ENCODE measurements at regions not wholly inside any gene's neighbourhood (a gene's known extent, or its start where the extent isn't known, plus 50 kb on each side); places are given as distances from the start of the nearest gene placed in this dataset.

- Histone ChIP-seq H3K27ac (ENCODE audit: low read depth in 2 of 2, low read length in 2 of 2) (no peak overlapping the region), H3K9ac (ENCODE audit: low read depth in 1 of 2, low read length in 2 of 2) (no peak overlapping the region), H3K27me3 (ENCODE audit: control insufficient read depth in 2 of 2, insufficient read depth in 2 of 2, low read length in 2 of 2) (no peaks in the 10 kb centered on the region), H3K36me3 (ENCODE audit: control insufficient read depth in 2 of 2, insufficient read depth in 2 of 2, low read length in 2 of 2) (no peaks in the 10 kb centered on the region), H3K4me1 (ENCODE audit: control insufficient read depth in 2 of 2, insufficient read depth in 2 of 2, low read length in 2 of 2) (no peaks in the 10 kb centered on the region), H3K4me3 (ENCODE audit: low read length in 2 of 2) (no peak overlapping the region), H3K9me3 (ENCODE audit: control insufficient read depth in 2 of 2, low read length in 2 of 2) (no peaks in the 10 kb centered on the region)
Observed at GRCh38 chr11:87851827-87852226, 323.4 kb downstream of the RAB38 start.

DNA sequence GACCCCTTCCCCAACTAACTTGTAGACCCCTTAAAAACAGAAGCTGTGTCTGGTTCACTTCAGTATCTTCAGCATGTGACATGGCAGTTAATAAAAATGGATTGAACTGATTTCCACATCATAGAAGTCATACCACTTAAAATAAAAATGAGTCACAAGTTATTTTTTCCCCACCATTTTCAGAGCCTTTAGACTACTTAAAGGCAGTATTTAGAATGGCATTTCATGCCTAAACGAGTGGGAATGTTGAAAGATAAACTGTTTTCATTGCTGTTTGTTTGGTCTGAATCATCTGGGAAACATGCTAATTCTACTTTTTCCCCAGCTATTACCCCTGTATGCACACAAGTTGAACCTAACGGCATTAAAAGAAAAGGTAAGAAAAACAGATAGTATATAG, 324.0 kb downstream of the RAB38 start:
- H3K27ac ChIP-seq (ENCODE audit: low read depth in 2 of 2, low read length in 2 of 2), result no peak overlapping the region

DNA sequence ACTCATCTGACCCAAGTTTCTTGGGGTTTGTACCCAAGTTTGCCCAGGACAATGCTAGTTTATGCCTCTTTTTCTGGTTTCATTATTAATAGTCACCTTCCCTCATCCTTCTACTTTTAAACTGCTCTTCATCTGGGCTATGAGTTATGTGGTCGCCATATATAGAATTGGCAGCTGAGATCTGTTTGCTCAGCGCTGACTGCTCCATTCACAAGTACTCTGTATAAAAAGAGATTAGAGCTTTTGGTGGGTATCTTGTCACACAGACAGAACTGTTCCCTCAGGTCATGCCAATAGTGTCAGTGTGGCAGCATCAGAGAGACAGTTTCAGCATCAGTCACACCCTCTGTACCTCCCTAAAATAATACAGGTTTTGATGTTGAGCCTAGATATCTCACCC, 326.0 kb downstream of the RAB38 start:
- no peak overlapping the region for H3K27ac ChIP-seq (ENCODE audit: low read depth in 2 of 2, low read length in 2 of 2)
- no peaks in the 10 kb centered on the region for H3K4me1 ChIP-seq (ENCODE audit: control insufficient read depth in 2 of 2, insufficient read depth in 2 of 2, low read length in 2 of 2)
- H3K9ac ChIP-seq (ENCODE audit: low read depth in 1 of 2, low read length in 2 of 2), result no peak overlapping the region
- H3K36me3 ChIP-seq (ENCODE audit: control insufficient read depth in 2 of 2, insufficient read depth in 2 of 2, low read length in 2 of 2), result no peaks in the 10 kb centered on the region
- no peak overlapping the region for H3K4me3 ChIP-seq (ENCODE audit: low read length in 2 of 2)
- no peaks in the 10 kb centered on the region for H3K9me3 ChIP-seq (ENCODE audit: control insufficient read depth in 2 of 2, low read length in 2 of 2)
- no peaks in the 10 kb centered on the region for H3K27me3 ChIP-seq (ENCODE audit: control insufficient read depth in 2 of 2, insufficient read depth in 2 of 2, low read length in 2 of 2)

More for the DNA sequence above, 324.0 kb downstream of the RAB38 start:
- Histone ChIP-seq H3K9ac (ENCODE audit: low read depth in 1 of 2, low read length in 2 of 2) (no peak overlapping the region), H3K4me1 (ENCODE audit: control insufficient read depth in 2 of 2, insufficient read depth in 2 of 2, low read length in 2 of 2) (no peaks in the 10 kb centered on the region), H3K27me3 (ENCODE audit: control insufficient read depth in 2 of 2, insufficient read depth in 2 of 2, low read length in 2 of 2) (no peaks in the 10 kb centered on the region), H3K9me3 (ENCODE audit: control insufficient read depth in 2 of 2, low read length in 2 of 2) (no peaks in the 10 kb centered on the region), H3K4me3 (ENCODE audit: low read length in 2 of 2) (no peak overlapping the region), H3K36me3 (ENCODE audit: control insufficient read depth in 2 of 2, insufficient read depth in 2 of 2, low read length in 2 of 2) (no peaks in the 10 kb centered on the region)

DNA sequence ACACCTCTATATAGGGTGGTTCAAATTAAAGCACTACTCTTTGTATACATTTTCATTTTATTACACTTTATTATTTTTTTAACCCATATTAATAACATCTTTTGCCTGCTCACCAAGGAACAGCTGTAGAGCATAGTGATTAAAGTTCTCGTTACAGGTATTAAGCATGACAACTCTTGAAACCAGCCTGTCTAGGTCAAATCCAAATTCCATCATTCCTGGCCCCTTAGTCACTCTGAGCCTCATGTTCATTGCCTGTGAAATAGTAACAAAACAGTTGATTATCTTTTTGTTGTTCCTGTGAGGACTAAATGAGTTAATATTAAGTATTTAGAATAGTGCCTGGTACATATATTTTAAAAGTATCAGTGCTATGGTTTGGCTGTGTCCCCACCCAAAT, 334.5 kb downstream of the RAB38 start:
- Histone ChIP-seq H3K4me1 (ENCODE audit: control insufficient read depth in 2 of 2, insufficient read depth in 2 of 2, low read length in 2 of 2) (no peaks in the 10 kb centered on the region), H3K27ac (ENCODE audit: low read depth in 2 of 2, low read length in 2 of 2) (no peak overlapping the region), H3K36me3 (ENCODE audit: control insufficient read depth in 2 of 2, insufficient read depth in 2 of 2, low read length in 2 of 2) (no peaks in the 10 kb centered on the region), H3K27me3 (ENCODE audit: control insufficient read depth in 2 of 2, insufficient read depth in 2 of 2, low read length in 2 of 2) (no peaks in the 10 kb centered on the region), H3K9ac (ENCODE audit: low read depth in 1 of 2, low read length in 2 of 2) (no peak overlapping the region), H3K9me3 (ENCODE audit: control insufficient read depth in 2 of 2, low read length in 2 of 2) (no peaks in the 10 kb centered on the region), H3K4me3 (ENCODE audit: low read length in 2 of 2) (no peak overlapping the region)

DNA sequence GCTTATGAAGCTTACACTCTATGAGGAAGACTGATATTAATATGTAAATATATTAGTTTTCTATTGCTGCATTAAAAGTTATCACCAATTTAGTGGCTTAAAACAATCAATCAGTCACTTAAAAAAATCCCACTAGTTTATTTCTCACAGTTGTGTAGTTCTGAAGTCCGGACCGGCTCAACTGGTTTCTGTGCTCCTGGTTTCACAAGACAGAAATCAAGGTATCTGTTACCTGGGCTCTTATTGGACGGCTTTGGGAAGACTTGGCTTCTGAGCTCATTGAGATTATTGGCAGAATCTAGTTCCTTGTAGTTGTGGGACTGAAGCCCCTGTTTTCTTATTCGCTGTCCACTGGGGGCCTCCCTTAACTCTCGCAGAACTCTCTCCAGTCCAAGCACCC, 343.0 kb downstream of the RAB38 start:
- Histone ChIP-seq H3K9ac (ENCODE audit: low read depth in 1 of 2, low read length in 2 of 2) (no peak overlapping the region), H3K27ac (ENCODE audit: low read depth in 2 of 2, low read length in 2 of 2) (no peak overlapping the region), H3K9me3 (ENCODE audit: control insufficient read depth in 2 of 2, low read length in 2 of 2) (no peaks in the 10 kb centered on the region), H3K27me3 (ENCODE audit: control insufficient read depth in 2 of 2, insufficient read depth in 2 of 2, low read length in 2 of 2) (no peaks in the 10 kb centered on the region), H3K4me3 (ENCODE audit: low read length in 2 of 2) (no peak overlapping the region), H3K4me1 (ENCODE audit: control insufficient read depth in 2 of 2, insufficient read depth in 2 of 2, low read length in 2 of 2) (no peaks in the 10 kb centered on the region), H3K36me3 (ENCODE audit: control insufficient read depth in 2 of 2, insufficient read depth in 2 of 2, low read length in 2 of 2) (no peaks in the 10 kb centered on the region)

- H3K27ac ChIP-seq (ENCODE audit: low read depth in 2 of 2, low read length in 2 of 2), result no peak overlapping the region
Observed at GRCh38 chr11:87820011-87820410, 355.2 kb downstream of the RAB38 start.

DNA sequence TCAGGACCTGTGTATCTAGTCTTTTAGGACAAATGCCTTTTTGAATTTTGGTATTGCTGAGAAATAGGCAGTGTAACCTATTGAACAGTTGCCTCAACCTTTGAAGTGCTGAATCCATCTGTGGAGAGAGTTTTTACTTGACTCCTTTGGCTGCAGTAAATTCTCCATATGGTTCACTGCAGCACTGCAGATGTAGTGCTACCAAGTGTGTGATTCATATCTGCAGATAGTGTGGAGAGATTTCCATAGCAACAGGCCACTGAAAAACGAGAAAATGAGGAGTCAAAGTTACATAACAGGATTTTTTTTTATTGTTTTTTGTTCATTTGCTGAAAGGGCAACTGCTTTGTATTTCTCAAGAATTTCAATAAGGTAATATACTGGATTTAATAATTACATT, 356.1 kb downstream of the RAB38 start:
- Histone ChIP-seq H3K27me3 (ENCODE audit: control insufficient read depth in 2 of 2, insufficient read depth in 2 of 2, low read length in 2 of 2) (no peaks in the 10 kb centered on the region), H3K9ac (ENCODE audit: low read depth in 1 of 2, low read length in 2 of 2) (no peak overlapping the region), H3K36me3 (ENCODE audit: control insufficient read depth in 2 of 2, insufficient read depth in 2 of 2, low read length in 2 of 2) (no peaks in the 10 kb centered on the region), H3K4me3 (ENCODE audit: low read length in 2 of 2) (no peak overlapping the region), H3K9me3 (ENCODE audit: control insufficient read depth in 2 of 2, low read length in 2 of 2) (no peaks in the 10 kb centered on the region), H3K4me1 (ENCODE audit: control insufficient read depth in 2 of 2, insufficient read depth in 2 of 2, low read length in 2 of 2) (no peaks in the 10 kb centered on the region), H3K27ac (ENCODE audit: low read depth in 2 of 2, low read length in 2 of 2) (no peak overlapping the region)

More at GRCh38 chr11:87820011-87820410, 355.2 kb downstream of the RAB38 start:
- H3K27me3 ChIP-seq (ENCODE audit: control insufficient read depth in 2 of 2, insufficient read depth in 2 of 2, low read length in 2 of 2), result no peaks in the 10 kb centered on the region
- no peaks in the 10 kb centered on the region for H3K9me3 ChIP-seq (ENCODE audit: control insufficient read depth in 2 of 2, low read length in 2 of 2)
- no peaks in the 10 kb centered on the region for H3K4me1 ChIP-seq (ENCODE audit: control insufficient read depth in 2 of 2, insufficient read depth in 2 of 2, low read length in 2 of 2)
- no peak overlapping the region for H3K4me3 ChIP-seq (ENCODE audit: low read length in 2 of 2)
- H3K9ac ChIP-seq (ENCODE audit: low read depth in 1 of 2, low read length in 2 of 2), result no peak overlapping the region
- no peaks in the 10 kb centered on the region for H3K36me3 ChIP-seq (ENCODE audit: control insufficient read depth in 2 of 2, insufficient read depth in 2 of 2, low read length in 2 of 2)

- Histone ChIP-seq H3K36me3 (ENCODE audit: control insufficient read depth in 2 of 2, insufficient read depth in 2 of 2, low read length in 2 of 2) (no peaks in the 10 kb centered on the region), H3K4me1 (ENCODE audit: control insufficient read depth in 2 of 2, insufficient read depth in 2 of 2, low read length in 2 of 2) (no peaks in the 10 kb centered on the region), H3K27me3 (ENCODE audit: control insufficient read depth in 2 of 2, insufficient read depth in 2 of 2, low read length in 2 of 2) (no peaks in the 10 kb centered on the region), H3K9ac (ENCODE audit: low read depth in 1 of 2, low read length in 2 of 2) (no peak overlapping the region), H3K9me3 (ENCODE audit: control insufficient read depth in 2 of 2, low read length in 2 of 2) (no peaks in the 10 kb centered on the region), H3K27ac (ENCODE audit: low read depth in 2 of 2, low read length in 2 of 2) (no peak overlapping the region), H3K4me3 (ENCODE audit: low read length in 2 of 2) (no peak overlapping the region)
Observed at GRCh38 chr11:87812571-87813365, 362.5 kb downstream of the RAB38 start.

- Histone ChIP-seq H3K36me3 (ENCODE audit: control insufficient read depth in 2 of 2, insufficient read depth in 2 of 2, low read length in 2 of 2) (no peaks in the 10 kb centered on the region), H3K9me3 (ENCODE audit: control insufficient read depth in 2 of 2, low read length in 2 of 2) (no peaks in the 10 kb centered on the region), H3K27me3 (ENCODE audit: control insufficient read depth in 2 of 2, insufficient read depth in 2 of 2, low read length in 2 of 2) (no peaks in the 10 kb centered on the region), H3K27ac (ENCODE audit: low read depth in 2 of 2, low read length in 2 of 2) (no peak overlapping the region), H3K9ac (ENCODE audit: low read depth in 1 of 2, low read length in 2 of 2) (no peak overlapping the region), H3K4me3 (ENCODE audit: low read length in 2 of 2) (no peak overlapping the region), H3K4me1 (ENCODE audit: control insufficient read depth in 2 of 2, insufficient read depth in 2 of 2, low read length in 2 of 2) (no peaks in the 10 kb centered on the region)
Observed at GRCh38 chr11:87810486-87810885, 364.8 kb downstream of the RAB38 start.

DNA sequence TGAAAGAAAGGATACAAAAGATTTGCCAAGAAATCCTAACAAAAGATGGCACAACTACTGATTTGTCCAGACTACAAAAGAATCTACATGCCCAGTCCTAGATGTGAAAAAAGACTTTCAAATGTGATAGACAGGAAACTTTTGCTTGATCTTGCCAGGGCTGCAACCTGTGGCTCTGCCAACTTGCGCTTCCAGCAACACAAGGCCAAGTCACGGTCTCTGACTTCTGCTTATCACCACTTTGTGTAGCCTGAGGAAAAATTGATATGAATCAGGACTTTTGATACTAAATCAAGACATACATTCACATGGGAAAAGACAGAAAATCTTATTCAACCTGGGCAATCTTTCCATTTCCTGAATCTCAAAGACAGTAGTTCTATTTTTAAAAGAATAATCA, 366.0 kb downstream of the RAB38 start:
- Histone ChIP-seq H3K4me3 (ENCODE audit: low read length in 2 of 2) (no peak overlapping the region), H3K9me3 (ENCODE audit: control insufficient read depth in 2 of 2, low read length in 2 of 2) (no peaks in the 10 kb centered on the region), H3K27ac (ENCODE audit: low read depth in 2 of 2, low read length in 2 of 2) (no peak overlapping the region), H3K27me3 (ENCODE audit: control insufficient read depth in 2 of 2, insufficient read depth in 2 of 2, low read length in 2 of 2) (no peaks in the 10 kb centered on the region), H3K4me1 (ENCODE audit: control insufficient read depth in 2 of 2, insufficient read depth in 2 of 2, low read length in 2 of 2) (no peaks in the 10 kb centered on the region), H3K9ac (ENCODE audit: low read depth in 1 of 2, low read length in 2 of 2) (no peak overlapping the region), H3K36me3 (ENCODE audit: control insufficient read depth in 2 of 2, insufficient read depth in 2 of 2, low read length in 2 of 2) (no peaks in the 10 kb centered on the region)

All from mucosa of rectum (tissue), 2 donors.